ENCODE measurements at regions not wholly inside any gene's neighbourhood (a gene's known extent, or its start where the extent isn't known, plus 50 kb on each side); places are given as distances from the start of the nearest gene placed in this dataset.

DNA sequence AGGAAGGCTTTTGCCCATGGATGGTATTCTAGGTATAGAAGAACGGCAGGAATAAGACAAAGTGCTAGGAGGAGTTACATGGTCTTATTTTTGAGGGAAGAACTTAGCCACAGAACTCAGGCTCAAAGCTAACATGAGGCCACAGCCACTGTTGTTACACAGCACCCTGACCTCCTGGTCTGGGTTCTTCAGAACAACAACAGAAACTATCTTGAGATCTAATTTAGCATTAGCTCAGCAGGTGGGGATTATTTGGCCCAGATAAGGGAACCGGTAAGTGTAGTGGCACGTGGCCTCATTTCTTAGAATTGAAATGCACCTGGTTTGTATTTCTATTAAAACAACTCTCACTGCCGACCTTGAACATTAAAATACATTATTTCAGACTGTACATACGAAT lies 1168.7 kb upstream of the SEMA6A start:
- no peak for TF ChIP-seq EZH2phosphoT487 (IDR thresholded peaks at IDR 0.05; ENCODE audit: borderline replicate concordance, low read depth, low read length)
- TF ChIP-seq, protein P1, sequence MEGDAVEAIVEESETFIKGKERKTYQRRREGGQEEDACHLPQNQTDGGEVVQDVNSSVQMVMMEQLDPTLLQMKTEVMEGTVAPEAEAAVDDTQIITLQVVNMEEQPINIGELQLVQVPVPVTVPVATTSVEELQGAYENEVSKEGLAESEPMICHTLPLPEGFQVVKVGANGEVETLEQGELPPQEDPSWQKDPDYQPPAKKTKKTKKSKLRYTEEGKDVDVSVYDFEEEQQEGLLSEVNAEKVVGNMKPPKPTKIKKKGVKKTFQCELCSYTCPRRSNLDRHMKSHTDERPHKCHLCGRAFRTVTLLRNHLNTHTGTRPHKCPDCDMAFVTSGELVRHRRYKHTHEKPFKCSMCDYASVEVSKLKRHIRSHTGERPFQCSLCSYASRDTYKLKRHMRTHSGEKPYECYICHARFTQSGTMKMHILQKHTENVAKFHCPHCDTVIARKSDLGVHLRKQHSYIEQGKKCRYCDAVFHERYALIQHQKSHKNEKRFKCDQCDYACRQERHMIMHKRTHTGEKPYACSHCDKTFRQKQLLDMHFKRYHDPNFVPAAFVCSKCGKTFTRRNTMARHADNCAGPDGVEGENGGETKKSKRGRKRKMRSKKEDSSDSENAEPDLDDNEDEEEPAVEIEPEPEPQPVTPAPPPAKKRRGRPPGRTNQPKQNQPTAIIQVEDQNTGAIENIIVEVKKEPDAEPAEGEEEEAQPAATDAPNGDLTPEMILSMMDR (conservative IDR thresholded peaks at IDR 0.05; ENCODE audit: low read length), result no peak
- no TSS peak for BruUV-seq (replicated peaks)
- H4K20me1 ChIP-seq (ENCODE audit: insufficient read depth, low read length), result no peaks in the 10 kb centered on the region
- no peak overlapping the region for H3K27ac ChIP-seq (ENCODE audit: low read depth, low read length, poor library complexity, severe bottlenecking)
- H3K36me3 ChIP-seq (ENCODE audit: insufficient read depth, low read length), result no peaks in the 10 kb centered on the region
- no peaks in the 10 kb centered on the region for H3K9me2 ChIP-seq (ENCODE audit: insufficient read depth, low read length)
- no peak overlapping the region for H3K4me2 ChIP-seq (ENCODE audit: low read length)
- no peaks in the 10 kb centered on the region for H3K4me1 ChIP-seq (ENCODE audit: insufficient read depth, low read length, poor library complexity, severe bottlenecking)
- H2AFZ ChIP-seq (ENCODE audit: low read length), result no peak overlapping the region
- no peaks in the 10 kb centered on the region for H3K9me3 ChIP-seq (ENCODE audit: low read length)
- ChIA-PET CTCF (ENCODE audit: unreplicated experiment) (no interaction called here), POLR2A (no interaction called here)
- no peaks in the 10 kb centered on the region for H3K79me2 ChIP-seq (ENCODE audit: insufficient read depth, low read depth, low read length)
- DNase-seq (ENCODE audit: low spot score), result no peak
- intact Hi-C loops (cut with micrococcal nuclease; ENCODE audit: unreplicated experiment), result no loop called here
- no peak overlapping the region for H3K4me3 ChIP-seq (ENCODE audit: low read depth, low read length, poor library complexity, severe bottlenecking)

GRCh38 chr5:117741655-117742206 lies 1167.1 kb upstream of the SEMA6A start:
- Histone ChIP-seq H3K27ac (ENCODE audit: low read depth, low read length, poor library complexity, severe bottlenecking) (no peak overlapping the region), H2AFZ (ENCODE audit: low read length) (no peak overlapping the region), H3K36me3 (ENCODE audit: insufficient read depth, low read length) (no peaks in the 10 kb centered on the region), H3K4me2 (ENCODE audit: low read length) (no peak overlapping the region), H3K79me2 (ENCODE audit: insufficient read depth, low read depth, low read length) (no peaks in the 10 kb centered on the region), H3K9me2 (ENCODE audit: insufficient read depth, low read length) (no peaks in the 10 kb centered on the region), H3K4me3 (ENCODE audit: low read depth, low read length, poor library complexity, severe bottlenecking) (no peak overlapping the region), H4K20me1 (ENCODE audit: insufficient read depth, low read length) (no peaks in the 10 kb centered on the region), H3K9me3 (ENCODE audit: low read length) (no peaks in the 10 kb centered on the region), H3K4me1 (ENCODE audit: insufficient read depth, low read length, poor library complexity, severe bottlenecking) (no peaks in the 10 kb centered on the region)
- CTCF ChIA-PET (ENCODE audit: unreplicated experiment), result no interaction called here
- POLR2A ChIA-PET, result no interaction called here
- intact Hi-C loops (cut with micrococcal nuclease; ENCODE audit: unreplicated experiment), result no loop called here
- TF ChIP-seq, protein P1 (conservative IDR thresholded peaks at IDR 0.05; ENCODE audit: low read length), result no peak
- no peak for TF ChIP-seq EZH2phosphoT487 (IDR thresholded peaks at IDR 0.05; ENCODE audit: borderline replicate concordance, low read depth, low read length)
- no TSS peak for BruUV-seq (replicated peaks)
- DNase-seq (ENCODE audit: low spot score), result no peak

DNA sequence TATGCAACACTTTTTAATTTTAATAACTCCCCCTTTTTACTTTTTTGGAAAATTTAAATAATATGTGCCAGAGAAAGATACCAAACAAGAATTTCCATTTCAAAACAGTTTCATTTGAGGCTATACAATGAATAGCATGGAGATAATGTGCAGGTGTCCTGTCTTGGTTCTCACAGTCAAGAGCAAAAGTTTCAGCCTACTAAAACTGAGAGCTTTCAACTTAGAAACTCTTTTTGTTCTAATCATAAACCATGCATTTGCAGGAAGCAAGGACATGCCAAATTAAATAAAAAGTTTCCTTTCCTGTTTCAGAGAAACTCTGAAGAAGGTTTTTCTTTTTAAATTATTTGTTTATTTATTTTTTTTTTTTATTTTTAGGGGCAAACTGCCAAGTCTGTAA lies 1165.6 kb upstream of the SEMA6A start:
- CTCF ChIA-PET (ENCODE audit: unreplicated experiment), result no interaction called here
- no peak for DNase-seq (ENCODE audit: low spot score)
- BruUV-seq (replicated peaks), result no TSS peak

More for the DNA sequence above, 1165.6 kb upstream of the SEMA6A start:
- Histone ChIP-seq H3K4me1 (ENCODE audit: insufficient read depth, low read length, poor library complexity, severe bottlenecking) (no peaks in the 10 kb centered on the region), H3K9me3 (ENCODE audit: low read length) (no peaks in the 10 kb centered on the region), H3K36me3 (ENCODE audit: insufficient read depth, low read length) (no peaks in the 10 kb centered on the region), H3K4me2 (ENCODE audit: low read length) (no peak overlapping the region), H4K20me1 (ENCODE audit: insufficient read depth, low read length) (no peaks in the 10 kb centered on the region), H2AFZ (ENCODE audit: low read length) (no peak overlapping the region), H3K79me2 (ENCODE audit: insufficient read depth, low read depth, low read length) (no peaks in the 10 kb centered on the region), H3K27ac (ENCODE audit: low read depth, low read length, poor library complexity, severe bottlenecking) (no peak overlapping the region), H3K9me2 (ENCODE audit: insufficient read depth, low read length) (no peaks in the 10 kb centered on the region), H3K4me3 (ENCODE audit: low read depth, low read length, poor library complexity, severe bottlenecking) (no peak overlapping the region)
- intact Hi-C loops (cut with micrococcal nuclease; ENCODE audit: unreplicated experiment), result no loop called here
- POLR2A ChIA-PET, result interaction anchor here (0.7 kb wide), 1 partner anchor 462 kb away, joined by 3 read pairs; no protein-coding TSS in a partner anchor
- TF ChIP-seq EZH2phosphoT487 (IDR thresholded peaks at IDR 0.05; ENCODE audit: borderline replicate concordance, low read depth, low read length), result no peak
- TF ChIP-seq, protein P1 (conservative IDR thresholded peaks at IDR 0.05; ENCODE audit: low read length), result no peak
